ENCODE measurements at regions not wholly inside any gene's neighbourhood (a gene's known extent, or its start where the extent isn't known, plus 50 kb on each side); places are given as distances from the start of the nearest gene placed in this dataset.

DNA sequence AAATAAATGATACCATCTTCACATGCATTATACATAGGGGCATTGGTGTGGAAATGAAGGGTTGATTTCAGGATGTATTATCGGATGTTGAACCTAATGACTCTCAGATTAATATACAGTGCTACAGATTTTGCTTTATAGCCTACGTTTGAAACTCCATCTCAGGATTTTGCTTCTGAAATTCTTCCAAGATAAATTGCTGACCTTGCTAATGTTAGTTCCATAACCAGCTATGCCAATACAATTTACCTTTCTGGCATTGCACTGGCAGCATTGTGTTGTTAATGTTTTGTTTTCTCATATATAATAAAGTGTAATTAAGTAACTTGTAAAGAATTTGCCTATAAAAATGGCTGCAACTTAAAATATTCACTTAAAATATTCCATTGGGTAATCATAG is 350.1 kb downstream of the CHRM3 start:
- ChIA-PET CTCF (interaction anchor here (1.2 kb wide), 1 partner anchor 9 kb away, joined by 3 read pairs; no protein-coding TSS in a partner anchor), POLR2A (no interaction called here)
- TF ChIP-seq, protein P1, sequence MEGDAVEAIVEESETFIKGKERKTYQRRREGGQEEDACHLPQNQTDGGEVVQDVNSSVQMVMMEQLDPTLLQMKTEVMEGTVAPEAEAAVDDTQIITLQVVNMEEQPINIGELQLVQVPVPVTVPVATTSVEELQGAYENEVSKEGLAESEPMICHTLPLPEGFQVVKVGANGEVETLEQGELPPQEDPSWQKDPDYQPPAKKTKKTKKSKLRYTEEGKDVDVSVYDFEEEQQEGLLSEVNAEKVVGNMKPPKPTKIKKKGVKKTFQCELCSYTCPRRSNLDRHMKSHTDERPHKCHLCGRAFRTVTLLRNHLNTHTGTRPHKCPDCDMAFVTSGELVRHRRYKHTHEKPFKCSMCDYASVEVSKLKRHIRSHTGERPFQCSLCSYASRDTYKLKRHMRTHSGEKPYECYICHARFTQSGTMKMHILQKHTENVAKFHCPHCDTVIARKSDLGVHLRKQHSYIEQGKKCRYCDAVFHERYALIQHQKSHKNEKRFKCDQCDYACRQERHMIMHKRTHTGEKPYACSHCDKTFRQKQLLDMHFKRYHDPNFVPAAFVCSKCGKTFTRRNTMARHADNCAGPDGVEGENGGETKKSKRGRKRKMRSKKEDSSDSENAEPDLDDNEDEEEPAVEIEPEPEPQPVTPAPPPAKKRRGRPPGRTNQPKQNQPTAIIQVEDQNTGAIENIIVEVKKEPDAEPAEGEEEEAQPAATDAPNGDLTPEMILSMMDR (IDR thresholded peaks at IDR 0.05; ENCODE audit: control extremely low read depth, extremely low read depth, low read depth, missing control alignments): no peak
- DNase-seq (ENCODE audit: extremely low spot score): no peak

- TF ChIP-seq, protein P1 (IDR thresholded peaks at IDR 0.05; ENCODE audit: control extremely low read depth, extremely low read depth, low read depth, missing control alignments): no peak
- POLR2A ChIA-PET: no interaction called here
- DNase-seq (ENCODE audit: extremely low spot score): no peak
- CTCF ChIA-PET: no interaction called here
Measured at GRCh38 chr1:239739375-239739774, 352.3 kb upstream of the FMN2 start.

DNA sequence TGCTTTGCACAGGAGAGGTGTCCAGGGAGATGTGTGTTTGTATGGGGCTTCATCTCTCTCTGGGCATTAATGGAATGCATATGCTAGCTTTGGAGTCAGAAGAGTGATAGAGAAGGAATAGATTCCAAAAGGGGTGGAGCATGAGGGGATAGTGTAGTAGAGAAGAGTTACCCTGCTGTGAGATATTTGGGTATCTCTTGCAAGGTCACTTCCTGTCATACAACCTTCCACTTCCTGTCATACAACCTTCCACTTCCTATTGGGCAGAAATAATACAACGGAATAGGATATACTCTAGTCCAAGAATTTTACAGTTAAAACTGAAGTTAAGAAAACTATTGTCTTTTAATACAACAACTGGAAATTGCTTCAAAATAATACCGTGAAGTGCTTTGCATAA is 351.8 kb upstream of the FMN2 start:
- ChIA-PET CTCF (no interaction called here), POLR2A (no interaction called here)
- TF ChIP-seq, protein P1 (IDR thresholded peaks at IDR 0.05; ENCODE audit: control extremely low read depth, extremely low read depth, low read depth, missing control alignments): no peak
- DNase-seq (ENCODE audit: extremely low spot score): no peak

GRCh38 chr1:239742416-239743109 is 349.1 kb upstream of the FMN2 start:
- TF ChIP-seq, protein P1 (IDR thresholded peaks at IDR 0.05; ENCODE audit: control extremely low read depth, extremely low read depth, low read depth, missing control alignments): no peak
- ChIA-PET CTCF (no interaction called here), POLR2A (no interaction called here)
- DNase-seq (ENCODE audit: extremely low spot score): no peak

DNA sequence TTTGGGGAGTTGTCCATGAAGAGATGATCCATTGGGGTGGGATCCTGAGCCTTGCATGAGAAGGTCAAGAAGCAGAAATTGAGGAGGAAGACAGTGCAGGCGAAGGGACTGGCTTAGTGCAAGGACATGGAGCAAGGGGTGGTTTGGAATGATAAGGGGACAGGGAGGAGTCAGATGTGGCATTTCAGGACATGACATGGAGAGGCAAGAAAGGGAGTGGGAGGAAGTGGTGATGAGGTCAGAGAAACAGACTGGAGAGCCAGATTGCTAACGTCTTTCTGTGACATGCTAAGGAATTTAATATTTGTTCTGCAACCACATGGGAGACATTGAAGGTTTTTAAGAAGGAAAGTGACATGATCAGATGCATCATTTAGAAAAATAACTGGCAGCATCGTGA is 346.8 kb upstream of the FMN2 start:
- CTCF ChIA-PET: no interaction called here
- POLR2A ChIA-PET: no interaction called here
- TF ChIP-seq, protein P1 (IDR thresholded peaks at IDR 0.05; ENCODE audit: control extremely low read depth, extremely low read depth, low read depth, missing control alignments): no peak
- no peak for DNase-seq (ENCODE audit: extremely low spot score)

- ChIA-PET CTCF (interaction anchor here (1.2 to 1.4 kb wide), 2 partner anchors 9 to 22 kb away, joined by 3 read pairs; no protein-coding TSS in a partner anchor), POLR2A (no interaction called here)
- TF ChIP-seq, protein P1 (IDR thresholded peaks at IDR 0.05; ENCODE audit: control extremely low read depth, extremely low read depth, low read depth, missing control alignments): no peak
- no peak for DNase-seq (ENCODE audit: extremely low spot score)
Measured at GRCh38 chr1:239755107-239755912, 336.4 kb upstream of the FMN2 start.

Data from GM10248 (cell line).